GM10266 (cell line): ENCODE measurements at regions not wholly inside any gene's neighbourhood (a gene's known extent, or its start where the extent isn't known, plus 50 kb on each side); places are given as distances from the start of the nearest gene placed in this dataset.
A peak's percentile ranks its signal among the peaks of the same experiment; 100 is the strongest.
"Not testable (repeated sequence)": the region's sequence is repeated elsewhere in the genome, so short reads cannot be mapped to it uniquely, and the experiment has no call there.

Source experiments
- DNase-seq: peaks from one replicate; pipeline ENCODE4 v3.0.0; 2012; ENCODE audit errors: extremely low spot score
- CTCF ChIP-seq: IDR thresholded peaks from 2 replicates; pipeline ENCODE4 v1.5.1; 2012; ENCODE audit warnings: mild to moderate bottlenecking, low read depth; ENCODE audit not compliant: control insufficient read depth, insufficient read depth; ENCODE audit errors: missing control alignments

- DNase-seq = no peak
- no peak for TF ChIP-seq CTCF
Measured at GRCh38 chr2:38138419-38138818, 62.5 kb upstream of the CYP1B1 start.

GRCh38 chr2:38137958-38138357, 62.0 kb upstream of the CYP1B1 start:
- not testable (repeated sequence) for DNase-seq

GRCh38 chr2:38131676-38132075, 55.7 kb upstream of the CYP1B1 start:
- TF ChIP-seq CTCF = no peak
- DNase-seq = no peak

GRCh38 chr2:38130876-38131275, 54.9 kb upstream of the CYP1B1 start:
- TF ChIP-seq CTCF = no peak
- no peak for DNase-seq

GRCh38 chr2:38129987-38130386, 54.0 kb upstream of the CYP1B1 start:
- no peak for DNase-seq

GRCh38 chr2:38129481-38129880, 53.5 kb upstream of the CYP1B1 start:
- TF ChIP-seq CTCF = no peak
- DNase-seq = no peak

More at GRCh38 chr2:38129987-38130386, 54.0 kb upstream of the CYP1B1 start:
- no peak for TF ChIP-seq CTCF

GRCh38 chr2:38128653-38129052, 52.7 kb upstream of the CYP1B1 start:
- no peak for TF ChIP-seq CTCF
- peak; percentile 38 for DNase-seq

- no peak for TF ChIP-seq CTCF
Measured at GRCh38 chr2:38127277-38127676, 51.3 kb upstream of the CYP1B1 start.

More at GRCh38 chr2:38127277-38127676, 51.3 kb upstream of the CYP1B1 start:
- DNase-seq = no peak
